ENCODE measurements at regions not wholly inside any gene's neighbourhood (a gene's known extent, or its start where the extent isn't known, plus 50 kb on each side); places are given as distances from the start of the nearest gene placed in this dataset.
"Not testable (repeated sequence)": the region's sequence is repeated elsewhere in the genome, so short reads cannot be mapped to it uniquely, and the experiment has no call there.

- in situ Hi-C loops (cut with HindIII; ENCODE audit: low pct_unique_long_range_greater_than_20kb, low sequenced_read_pairs) = no loop called here
Measured at GRCh38 chr1:219060798-219061197, 112.9 kb upstream of the LYPLAL1 start.

GRCh38 chr1:219062161-219062560 lies 111.5 kb upstream of the LYPLAL1 start:
- in situ Hi-C loops (cut with HindIII; ENCODE audit: low pct_unique_long_range_greater_than_20kb, low sequenced_read_pairs) = no loop called here
- no peak for DNase-seq (ENCODE audit: low read depth)

More at GRCh38 chr1:219060798-219061197, 112.9 kb upstream of the LYPLAL1 start:
- no peak for DNase-seq (ENCODE audit: low read depth)

- in situ Hi-C loops (cut with HindIII; ENCODE audit: low pct_unique_long_range_greater_than_20kb, low sequenced_read_pairs) = no loop called here
- no peak for DNase-seq (ENCODE audit: low read depth)
Measured at GRCh38 chr1:219066098-219066497, 107.6 kb upstream of the LYPLAL1 start.

GRCh38 chr1:219066631-219067349 lies 106.9 kb upstream of the LYPLAL1 start:
- in situ Hi-C loops (cut with HindIII; ENCODE audit: low pct_unique_long_range_greater_than_20kb, low sequenced_read_pairs) = no loop called here
- peak; percentile 54 for DNase-seq (ENCODE audit: low read depth)

GRCh38 chr1:219067350-219067712 lies 106.3 kb upstream of the LYPLAL1 start:
- DNase-seq (ENCODE audit: low read depth) = no peak
- in situ Hi-C loops (cut with HindIII; ENCODE audit: low pct_unique_long_range_greater_than_20kb, low sequenced_read_pairs) = no loop called here

- DNase-seq (ENCODE audit: low read depth); in situ Hi-C loops (cut with HindIII; ENCODE audit: low pct_unique_long_range_greater_than_20kb, low sequenced_read_pairs): not testable (repeated sequence)
Measured at GRCh38 chr1:219070395-219070794, 103.3 kb upstream of the LYPLAL1 start.

- DNase-seq (ENCODE audit: low read depth) = no peak
- in situ Hi-C loops (cut with HindIII; ENCODE audit: low pct_unique_long_range_greater_than_20kb, low sequenced_read_pairs) = no loop called here
Measured at GRCh38 chr1:219071209-219071608, 102.5 kb upstream of the LYPLAL1 start.

GRCh38 chr1:219072329-219072728 lies 101.3 kb upstream of the LYPLAL1 start:
- no peak for DNase-seq (ENCODE audit: low read depth)
- in situ Hi-C loops (cut with HindIII; ENCODE audit: low pct_unique_long_range_greater_than_20kb, low sequenced_read_pairs) = no loop called here

GRCh38 chr1:219074084-219074728 lies 99.5 kb upstream of the LYPLAL1 start:
- no peak for DNase-seq (ENCODE audit: low read depth)
- in situ Hi-C loops (cut with HindIII; ENCODE audit: low pct_unique_long_range_greater_than_20kb, low sequenced_read_pairs) = no loop called here

- in situ Hi-C loops (cut with HindIII; ENCODE audit: low pct_unique_long_range_greater_than_20kb, low sequenced_read_pairs) = no loop called here
- DNase-seq (ENCODE audit: low read depth) = no peak
Measured at GRCh38 chr1:219075121-219075879, 98.4 kb upstream of the LYPLAL1 start.

- in situ Hi-C loops (cut with HindIII; ENCODE audit: low pct_unique_long_range_greater_than_20kb, low sequenced_read_pairs) = no loop called here
Measured at GRCh38 chr1:219076326-219076937, 97.2 kb upstream of the LYPLAL1 start.

GRCh38 chr1:219077767-219078166 lies 95.9 kb upstream of the LYPLAL1 start:
- DNase-seq (ENCODE audit: low read depth); in situ Hi-C loops (cut with HindIII; ENCODE audit: low pct_unique_long_range_greater_than_20kb, low sequenced_read_pairs): not testable (repeated sequence)

More at GRCh38 chr1:219076326-219076937, 97.2 kb upstream of the LYPLAL1 start:
- DNase-seq (ENCODE audit: low read depth) = no peak

GRCh38 chr1:219081943-219082925 lies 91.4 kb upstream of the LYPLAL1 start:
- in situ Hi-C loops (cut with HindIII; ENCODE audit: low pct_unique_long_range_greater_than_20kb, low sequenced_read_pairs) = no loop called here
- no peak for DNase-seq (ENCODE audit: low read depth)

GRCh38 chr1:219083631-219084030 lies 90.0 kb upstream of the LYPLAL1 start:
- no peak for DNase-seq (ENCODE audit: low read depth)
- in situ Hi-C loops (cut with HindIII; ENCODE audit: low pct_unique_long_range_greater_than_20kb, low sequenced_read_pairs) = no loop called here

GRCh38 chr1:219085082-219085481 lies 88.6 kb upstream of the LYPLAL1 start:
- no peak for DNase-seq (ENCODE audit: low read depth)
- in situ Hi-C loops (cut with HindIII; ENCODE audit: low pct_unique_long_range_greater_than_20kb, low sequenced_read_pairs) = no loop called here

- DNase-seq (ENCODE audit: low read depth) = no peak
- in situ Hi-C loops (cut with HindIII; ENCODE audit: low pct_unique_long_range_greater_than_20kb, low sequenced_read_pairs) = no loop called here
Measured at GRCh38 chr1:219085988-219086387, 87.7 kb upstream of the LYPLAL1 start.

- no peak for DNase-seq (ENCODE audit: low read depth)
- in situ Hi-C loops (cut with HindIII; ENCODE audit: low pct_unique_long_range_greater_than_20kb, low sequenced_read_pairs) = no loop called here
Measured at GRCh38 chr1:219086956-219087469, 86.7 kb upstream of the LYPLAL1 start.
